HG02938 (cell line): ENCODE measurements at regions not wholly inside any gene's neighbourhood (a gene's known extent, or its start where the extent isn't known, plus 50 kb on each side); places are given as distances from the start of the nearest gene placed in this dataset.
"Not testable (repeated sequence)": the region's sequence is repeated elsewhere in the genome, so short reads cannot be mapped to it uniquely, and the experiment has no call there.

Experiments used
- ATAC-seq: cut with Tn5 transposase; IDR thresholded peaks from one replicate; pipeline ENCODE4 v1.9.1; 2021; ENCODE audit warnings: mild to moderate bottlenecking, moderate library complexity; ENCODE audit not compliant: unreplicated experiment

GRCh38 chr14:97129639-97130038, 332.5 kb downstream of the VRK1 start:
- ATAC-seq: no peak

GRCh38 chr14:97135847-97136246, 338.7 kb downstream of the VRK1 start:
- ATAC-seq: not testable (repeated sequence)

DNA sequence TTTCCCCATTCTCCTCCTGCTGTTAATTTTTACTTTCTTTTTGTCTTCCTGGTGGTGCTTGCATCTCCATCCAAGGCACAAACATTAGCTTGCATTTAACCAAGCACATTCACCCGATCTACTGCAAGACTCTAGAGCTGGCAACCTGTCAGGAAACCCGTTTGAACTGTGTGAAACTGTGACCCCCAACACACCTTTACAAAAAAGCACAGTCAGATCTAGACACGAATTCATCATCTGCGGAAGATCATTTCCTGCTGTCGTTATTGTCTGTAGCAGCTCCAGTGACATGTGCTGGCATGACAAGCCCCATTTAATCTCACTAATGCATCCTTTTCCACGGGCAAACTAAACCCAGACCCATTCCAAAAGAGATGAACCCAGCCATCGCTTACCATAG, 340.5 kb downstream of the VRK1 start:
- no peak for ATAC-seq

- no peak for ATAC-seq
Observed at GRCh38 chr14:97138801-97139200, 341.6 kb downstream of the VRK1 start.

DNA sequence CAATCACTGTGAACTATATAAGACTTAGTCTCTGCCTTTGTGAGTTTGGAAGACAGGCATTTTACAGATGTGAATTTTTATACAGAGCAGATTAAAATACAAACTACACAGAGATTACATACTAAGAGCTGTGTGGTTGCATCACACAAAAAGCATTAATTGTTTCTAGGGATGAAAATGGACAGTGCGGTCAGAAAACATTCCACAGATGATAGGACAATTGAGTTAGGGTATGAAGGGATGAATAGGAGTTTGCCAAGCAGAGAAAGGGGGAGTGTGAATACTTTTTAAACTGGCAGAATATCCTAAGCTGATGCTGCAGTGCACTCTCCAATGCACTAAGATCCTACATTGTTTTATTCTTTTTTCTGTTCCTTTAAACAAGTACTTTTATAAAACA, 345.8 kb downstream of the VRK1 start:
- ATAC-seq: no peak

DNA sequence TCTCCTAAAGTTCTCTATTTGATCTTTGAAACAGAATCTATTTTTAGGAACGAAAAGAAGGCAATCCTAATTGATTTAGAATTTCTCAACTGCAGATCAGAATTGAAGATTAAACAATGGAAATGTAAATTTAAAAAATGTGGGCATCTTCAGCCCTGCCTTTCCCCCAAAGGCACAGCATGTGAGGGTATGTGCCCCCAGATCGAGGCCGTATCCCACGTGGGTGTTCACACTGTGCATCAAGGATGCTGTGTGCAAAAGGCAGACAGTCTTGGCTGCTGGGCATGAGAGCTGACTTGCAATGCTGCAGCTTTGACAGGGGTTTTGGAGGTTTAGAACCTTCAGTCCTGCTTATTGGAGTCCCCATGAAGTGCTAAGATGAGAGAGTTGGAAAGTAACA, 346.3 kb downstream of the VRK1 start:
- ATAC-seq: no peak

- not testable (repeated sequence) for ATAC-seq
Observed at GRCh38 chr14:97148021-97148420, 350.8 kb downstream of the VRK1 start.

GRCh38 chr14:97149775-97150174, 352.6 kb downstream of the VRK1 start:
- no peak for ATAC-seq

DNA sequence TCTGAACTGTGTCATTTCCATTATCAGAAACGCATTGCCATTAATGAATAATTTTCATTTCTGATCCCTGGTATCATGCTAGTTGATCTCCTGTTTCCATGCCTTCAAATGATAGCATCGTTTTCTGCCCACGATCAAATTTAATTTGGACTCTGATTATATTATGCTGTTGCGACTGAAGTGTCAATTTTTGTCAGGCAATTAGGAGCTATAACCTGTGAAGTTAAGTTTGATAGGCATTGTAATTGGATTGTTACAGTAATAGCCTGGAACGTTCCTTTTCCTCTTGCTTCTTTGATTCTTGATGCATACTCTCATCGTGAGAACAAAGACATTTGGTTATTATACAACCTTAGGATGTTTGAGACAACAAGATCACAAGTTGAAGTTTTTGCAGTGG, 356.3 kb downstream of the VRK1 start:
- ATAC-seq: no peak

DNA sequence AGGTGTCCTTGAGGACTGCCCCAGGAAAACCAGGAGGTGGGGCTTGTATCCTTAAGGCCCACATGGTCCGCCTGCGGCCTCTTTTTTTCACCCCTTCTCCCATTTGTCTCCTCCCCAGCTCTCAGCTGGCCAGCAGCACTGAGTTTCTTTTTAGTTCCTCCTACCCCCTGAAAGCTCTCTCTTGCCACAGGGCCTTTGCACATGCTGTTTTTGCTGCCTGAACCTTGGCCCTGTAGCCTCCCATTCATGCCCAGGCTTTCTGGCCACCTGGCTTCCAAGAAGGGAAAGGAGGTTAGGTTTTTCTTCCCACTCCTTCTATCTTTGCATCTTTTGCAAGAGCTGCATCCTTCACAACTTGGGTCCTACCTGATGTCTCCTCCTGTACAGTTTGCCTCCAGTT, 358.1 kb downstream of the VRK1 start:
- no peak for ATAC-seq

DNA sequence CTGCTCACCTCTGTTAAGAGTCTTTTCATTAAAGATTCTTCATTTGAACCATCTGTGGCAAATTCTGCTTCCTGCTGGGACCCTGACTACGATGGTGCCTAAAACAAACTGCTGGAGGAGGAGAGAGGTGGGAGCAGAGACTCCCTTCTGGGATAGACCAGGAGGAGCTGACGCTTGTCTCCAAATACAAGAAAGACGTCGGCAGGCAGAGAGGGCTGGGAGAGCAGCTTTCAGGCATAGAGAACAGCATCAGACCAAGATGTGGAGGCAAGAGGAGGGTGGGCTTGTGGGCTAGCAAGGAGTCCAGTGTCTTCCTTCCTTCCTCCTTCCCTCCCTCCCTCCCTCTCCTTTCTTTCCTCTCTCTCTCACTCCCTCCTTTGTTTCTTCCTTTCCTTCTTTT, 358.6 kb downstream of the VRK1 start:
- no peak for ATAC-seq

GRCh38 chr14:97156705-97157104, 359.5 kb downstream of the VRK1 start:
- ATAC-seq: no peak

DNA sequence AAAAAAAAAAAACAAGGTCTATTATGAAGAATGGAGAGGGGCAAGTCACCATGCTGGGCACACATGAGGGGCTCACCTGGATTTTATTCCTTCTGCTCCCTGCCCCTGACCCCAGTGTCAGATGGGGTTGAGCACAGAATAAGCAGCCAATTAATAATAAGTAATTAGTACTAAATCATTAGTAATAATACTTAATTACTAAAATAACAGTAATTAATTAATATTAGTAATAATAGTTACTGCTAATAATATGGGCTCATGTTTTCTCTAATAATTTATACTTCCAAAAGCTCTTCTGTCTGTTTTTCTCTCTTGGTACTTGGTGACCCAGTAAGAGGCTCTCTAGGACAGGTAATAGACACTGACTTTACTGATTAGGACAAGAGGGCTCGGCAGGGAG, 360.9 kb downstream of the VRK1 start:
- no peak for ATAC-seq

- no peak for ATAC-seq
Observed at GRCh38 chr14:97159124-97159523, 361.9 kb downstream of the VRK1 start.

DNA sequence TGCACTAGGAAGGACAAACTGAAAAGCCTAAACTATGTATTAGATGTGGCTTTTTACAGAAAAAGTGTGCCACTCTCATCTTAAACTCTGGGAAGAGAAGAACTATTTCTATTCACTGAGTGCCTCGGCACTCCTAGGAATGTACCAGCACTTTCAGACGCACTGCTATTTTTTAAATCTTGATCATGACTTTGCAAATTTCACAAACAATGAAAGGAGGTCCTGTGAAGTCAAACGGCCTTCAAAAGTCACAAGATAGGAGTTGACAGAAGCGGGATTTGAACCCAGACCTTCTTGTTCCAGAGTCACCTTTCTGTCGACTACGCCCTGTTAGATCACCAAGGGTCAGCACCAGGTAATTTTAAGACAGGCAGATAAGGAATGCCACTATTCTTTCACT, 365.4 kb downstream of the VRK1 start:
- ATAC-seq: no peak

GRCh38 chr14:97164021-97164420, 366.8 kb downstream of the VRK1 start:
- no peak for ATAC-seq

- ATAC-seq: no peak
Observed at GRCh38 chr14:97166497-97166896, 369.3 kb downstream of the VRK1 start.

GRCh38 chr14:97167577-97167976, 370.4 kb downstream of the VRK1 start:
- ATAC-seq: not testable (repeated sequence)

GRCh38 chr14:97172644-97173043, 375.5 kb downstream of the VRK1 start:
- no peak for ATAC-seq

DNA sequence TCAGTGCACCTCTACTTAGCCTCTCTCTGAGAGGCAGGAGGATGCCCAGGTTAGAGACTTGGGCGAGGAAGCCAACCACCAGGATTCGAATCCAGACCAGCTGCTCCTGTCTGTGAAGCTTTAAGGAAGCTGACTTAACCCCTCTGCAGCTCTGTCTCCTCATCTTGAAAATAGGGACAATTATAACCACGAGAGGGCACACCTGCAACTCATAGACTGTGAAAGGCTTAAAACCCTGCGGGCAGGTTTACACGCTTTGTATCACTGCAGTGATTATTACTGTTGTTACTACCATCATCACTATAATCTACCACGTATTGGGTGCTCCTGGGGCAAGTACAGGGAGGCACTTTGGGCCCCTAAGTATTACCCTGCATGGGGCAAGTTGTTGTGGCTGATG, 379.8 kb downstream of the VRK1 start:
- no peak for ATAC-seq

DNA sequence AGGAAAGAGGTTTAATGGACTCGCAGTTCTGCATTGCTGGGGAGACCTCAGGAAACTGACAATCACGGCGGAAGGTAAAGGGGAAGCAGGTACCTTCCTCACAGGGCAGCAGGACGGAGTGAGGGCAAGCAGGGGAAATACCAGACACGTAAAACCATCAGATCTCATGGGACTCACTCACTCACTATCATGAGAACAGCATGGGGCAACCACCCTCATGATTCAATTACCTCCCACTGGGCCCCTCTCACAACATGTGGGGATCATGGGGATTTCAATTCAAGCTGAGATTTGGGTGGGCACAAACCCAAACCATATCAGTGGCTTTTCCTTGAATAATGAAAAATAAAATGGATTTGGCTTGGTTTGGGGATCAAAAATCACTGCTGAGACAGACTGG, 380.5 kb downstream of the VRK1 start:
- ATAC-seq: no peak

- no peak for ATAC-seq
Observed at GRCh38 chr14:97178781-97179180, 381.6 kb downstream of the VRK1 start.

DNA sequence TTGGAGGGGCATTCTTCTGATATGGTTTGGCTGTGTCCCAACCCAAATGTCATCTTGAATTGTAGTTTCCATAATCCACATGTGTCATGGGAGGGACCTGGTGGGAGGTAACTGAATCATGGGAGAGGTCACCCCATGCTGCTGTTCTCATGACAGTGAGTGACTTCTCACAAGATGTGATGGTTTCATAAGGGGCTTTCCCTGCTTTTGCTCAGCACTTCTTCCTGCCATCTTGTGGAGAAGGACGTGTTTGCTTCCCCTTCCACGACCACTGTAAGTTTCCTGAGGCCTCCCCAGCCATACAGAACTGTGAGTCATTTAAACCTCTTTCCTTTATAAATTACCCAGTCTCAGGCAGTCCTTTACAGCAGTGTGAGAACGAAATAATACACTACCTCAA, 382.4 kb downstream of the VRK1 start:
- ATAC-seq: no peak
